ENCODE measurements at regions not wholly inside any gene's neighbourhood (a gene's known extent, or its start where the extent isn't known, plus 50 kb on each side); places are given as distances from the start of the nearest gene placed in this dataset.

- DNase-seq (ENCODE audit: low spot score): peak; percentile 45
- in situ Hi-C loops (cut with MboI; ENCODE audit: low sequenced_read_pairs, unreplicated experiment): no loop called here
- no peak for TF ChIP-seq CTCF (IDR thresholded peaks at IDR 0.05; ENCODE audit: borderline replicate concordance, control extremely low read depth, extremely low read depth, insufficient read depth, missing control alignments)
Observed at GRCh38 chr13:33349986-33350826, 64.7 kb upstream of the STARD13 start.

- in situ Hi-C loops (cut with MboI; ENCODE audit: low sequenced_read_pairs, unreplicated experiment): no loop called here
- DNase-seq (ENCODE audit: low spot score): no peak
- TF ChIP-seq CTCF (IDR thresholded peaks at IDR 0.05; ENCODE audit: borderline replicate concordance, control extremely low read depth, extremely low read depth, insufficient read depth, missing control alignments): no peak
Observed at GRCh38 chr13:33351319-33351718, 65.8 kb upstream of the STARD13 start.

GRCh38 chr13:33352041-33352440 lies 66.5 kb upstream of the STARD13 start:
- in situ Hi-C loops (cut with MboI; ENCODE audit: low sequenced_read_pairs, unreplicated experiment): no loop called here
- TF ChIP-seq CTCF (IDR thresholded peaks at IDR 0.05; ENCODE audit: borderline replicate concordance, control extremely low read depth, extremely low read depth, insufficient read depth, missing control alignments): no peak
- DNase-seq (ENCODE audit: low spot score): no peak

- in situ Hi-C loops (cut with MboI; ENCODE audit: low sequenced_read_pairs, unreplicated experiment): no loop called here
- no peak for TF ChIP-seq CTCF (IDR thresholded peaks at IDR 0.05; ENCODE audit: borderline replicate concordance, control extremely low read depth, extremely low read depth, insufficient read depth, missing control alignments)
- no peak for DNase-seq (ENCODE audit: low spot score)
Observed at GRCh38 chr13:33352526-33352925, 67.0 kb upstream of the STARD13 start.

GRCh38 chr13:33353210-33353609 lies 67.7 kb upstream of the STARD13 start:
- DNase-seq (ENCODE audit: low spot score): peak; percentile 59
- no peak for TF ChIP-seq CTCF (IDR thresholded peaks at IDR 0.05; ENCODE audit: borderline replicate concordance, control extremely low read depth, extremely low read depth, insufficient read depth, missing control alignments)
- in situ Hi-C loops (cut with MboI; ENCODE audit: low sequenced_read_pairs, unreplicated experiment): no loop called here

GRCh38 chr13:33353646-33354045 lies 68.1 kb upstream of the STARD13 start:
- in situ Hi-C loops (cut with MboI; ENCODE audit: low sequenced_read_pairs, unreplicated experiment): no loop called here
- TF ChIP-seq CTCF (IDR thresholded peaks at IDR 0.05; ENCODE audit: borderline replicate concordance, control extremely low read depth, extremely low read depth, insufficient read depth, missing control alignments): no peak
- DNase-seq (ENCODE audit: low spot score): no peak

Data from GM13976 (cell line).